Osteocyte (in vitro differentiated cells): ENCODE measurements at regions not wholly inside any gene's neighbourhood (a gene's known extent, or its start where the extent isn't known, plus 50 kb on each side); places are given as distances from the start of the nearest gene placed in this dataset.

ENCODE experiments used
- DNase-seq: peaks from one replicate; pipeline ENCODE4 v3.0.0; 2021; ENCODE audit warnings: mixed read lengths; ENCODE audit not compliant: unreplicated experiment; ENCODE audit errors: extremely low spot score
- H3K27ac Mint-ChIP-seq: one replicate; pipeline ENCODE4 v1.8.0; 2021; ENCODE audit warnings: mild to moderate bottlenecking, mixed read lengths; ENCODE audit not compliant: unreplicated experiment
- H3K27me3 Mint-ChIP-seq: one replicate; pipeline ENCODE4 v1.8.0; 2021; ENCODE audit warnings: mixed read lengths; ENCODE audit not compliant: unreplicated experiment
- H3K36me3 Mint-ChIP-seq: one replicate; pipeline ENCODE4 v1.8.0; 2021; ENCODE audit warnings: mixed read lengths; ENCODE audit not compliant: unreplicated experiment
- H3K4me1 Mint-ChIP-seq: one replicate; pipeline ENCODE4 v1.8.0; 2021; ENCODE audit warnings: mixed read lengths; ENCODE audit not compliant: unreplicated experiment
- H3K4me3 Mint-ChIP-seq: one replicate; pipeline ENCODE4 v1.8.0; 2021; ENCODE audit warnings: mild to moderate bottlenecking, moderate library complexity, mixed read lengths; ENCODE audit not compliant: unreplicated experiment
- H3K9me3 Mint-ChIP-seq: one replicate; pipeline ENCODE4 v1.8.0; 2021; ENCODE audit warnings: mixed read lengths; ENCODE audit not compliant: unreplicated experiment
- TF ChIP-seq, protein P1 (sequence below): fragments of 200-600 bp; sonication (generic); IDR thresholded peaks from 2 replicates; pipeline ENCODE4 v1.5.0; 2021; ENCODE audit warnings: antibody characterized with exemption, mild to moderate bottlenecking, moderate library complexity

DNA sequence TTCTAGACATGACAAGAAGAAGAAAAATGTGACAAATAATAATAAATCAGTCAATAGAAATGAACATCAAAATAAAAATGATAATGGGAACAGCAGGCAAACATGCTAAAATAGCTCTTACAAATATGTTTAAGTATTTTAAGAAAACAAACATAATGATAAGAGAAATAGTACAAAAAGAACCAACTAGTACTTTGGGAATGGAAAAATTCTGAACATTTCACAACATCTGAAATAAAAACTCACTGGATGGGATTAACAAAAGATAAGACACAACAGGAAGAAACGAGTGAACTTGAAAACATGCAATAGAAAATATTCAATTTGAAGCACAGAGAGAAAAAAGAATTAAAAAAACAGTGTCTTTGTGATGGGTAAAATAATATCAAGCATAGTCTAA is 115.2 kb upstream of the TSPAN2 start:
- TF ChIP-seq, protein P1, sequence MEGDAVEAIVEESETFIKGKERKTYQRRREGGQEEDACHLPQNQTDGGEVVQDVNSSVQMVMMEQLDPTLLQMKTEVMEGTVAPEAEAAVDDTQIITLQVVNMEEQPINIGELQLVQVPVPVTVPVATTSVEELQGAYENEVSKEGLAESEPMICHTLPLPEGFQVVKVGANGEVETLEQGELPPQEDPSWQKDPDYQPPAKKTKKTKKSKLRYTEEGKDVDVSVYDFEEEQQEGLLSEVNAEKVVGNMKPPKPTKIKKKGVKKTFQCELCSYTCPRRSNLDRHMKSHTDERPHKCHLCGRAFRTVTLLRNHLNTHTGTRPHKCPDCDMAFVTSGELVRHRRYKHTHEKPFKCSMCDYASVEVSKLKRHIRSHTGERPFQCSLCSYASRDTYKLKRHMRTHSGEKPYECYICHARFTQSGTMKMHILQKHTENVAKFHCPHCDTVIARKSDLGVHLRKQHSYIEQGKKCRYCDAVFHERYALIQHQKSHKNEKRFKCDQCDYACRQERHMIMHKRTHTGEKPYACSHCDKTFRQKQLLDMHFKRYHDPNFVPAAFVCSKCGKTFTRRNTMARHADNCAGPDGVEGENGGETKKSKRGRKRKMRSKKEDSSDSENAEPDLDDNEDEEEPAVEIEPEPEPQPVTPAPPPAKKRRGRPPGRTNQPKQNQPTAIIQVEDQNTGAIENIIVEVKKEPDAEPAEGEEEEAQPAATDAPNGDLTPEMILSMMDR, result no peak
- no peak overlapping the region for H3K27ac Mint-ChIP-seq
- peaks cover 12% of the 10 kb centered on the region for H3K4me1 Mint-ChIP-seq
- DNase-seq, result no peak
- no peaks in the 10 kb centered on the region for H3K27me3 Mint-ChIP-seq
- H3K4me3 Mint-ChIP-seq, result no peak overlapping the region
- peaks cover 4% of the 10 kb centered on the region for H3K36me3 Mint-ChIP-seq
- peaks cover 13% of the 10 kb centered on the region for H3K9me3 Mint-ChIP-seq

DNA sequence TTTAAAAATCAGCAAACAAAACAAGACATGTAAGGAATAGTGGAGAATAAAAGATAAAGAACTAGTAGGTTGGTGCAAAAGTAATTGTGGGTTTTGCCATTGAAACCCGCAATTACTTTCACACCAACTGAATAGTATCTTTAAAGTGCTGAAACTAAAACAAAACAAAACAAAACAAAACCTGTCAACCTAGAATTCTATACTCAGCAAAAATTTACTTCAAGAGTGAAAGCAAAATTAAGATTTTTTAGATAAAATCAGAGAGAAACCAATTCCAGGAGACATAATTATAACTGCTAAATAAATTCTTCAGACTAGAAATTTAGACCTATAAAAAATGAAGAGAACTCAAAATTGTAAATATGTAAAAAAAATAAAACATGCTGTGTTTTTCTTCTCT is 114.0 kb upstream of the TSPAN2 start:
- peaks cover 4% of the 10 kb centered on the region for H3K36me3 Mint-ChIP-seq
- H3K27me3 Mint-ChIP-seq, result no peaks in the 10 kb centered on the region
- no peak overlapping the region for H3K4me3 Mint-ChIP-seq
- no peak for DNase-seq
- TF ChIP-seq, protein P1, result no peak
- H3K9me3 Mint-ChIP-seq, result peaks cover 13% of the 10 kb centered on the region
- peaks cover 19% of the 10 kb centered on the region for H3K4me1 Mint-ChIP-seq
- no peak overlapping the region for H3K27ac Mint-ChIP-seq

DNA sequence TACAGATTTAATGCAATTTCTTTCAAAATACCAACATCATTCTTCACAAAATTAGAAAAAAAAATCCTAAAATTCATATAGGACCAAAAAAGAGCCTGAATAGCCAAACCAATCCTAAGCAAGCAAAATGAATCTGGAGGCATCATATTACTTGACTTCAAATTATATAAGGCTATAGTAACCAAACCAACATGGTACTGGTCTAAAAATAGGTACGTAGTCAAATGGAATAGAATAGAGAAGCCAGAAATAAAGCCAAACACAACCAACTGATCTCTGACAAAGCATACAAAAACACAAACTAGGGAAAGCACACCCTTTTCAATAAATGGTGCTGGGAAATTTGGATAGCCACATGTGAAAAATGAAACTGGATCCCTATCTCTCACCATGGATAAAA is 112.3 kb upstream of the TSPAN2 start:
- H3K27me3 Mint-ChIP-seq, result no peaks in the 10 kb centered on the region
- peaks cover 19% of the 10 kb centered on the region for H3K4me1 Mint-ChIP-seq
- H3K27ac Mint-ChIP-seq, result no peak overlapping the region
- H3K9me3 Mint-ChIP-seq, result peaks cover 13% of the 10 kb centered on the region
- H3K4me3 Mint-ChIP-seq, result no peak overlapping the region
- peaks cover 4% of the 10 kb centered on the region for H3K36me3 Mint-ChIP-seq
- TF ChIP-seq, protein P1, result no peak
- no peak for DNase-seq

DNA sequence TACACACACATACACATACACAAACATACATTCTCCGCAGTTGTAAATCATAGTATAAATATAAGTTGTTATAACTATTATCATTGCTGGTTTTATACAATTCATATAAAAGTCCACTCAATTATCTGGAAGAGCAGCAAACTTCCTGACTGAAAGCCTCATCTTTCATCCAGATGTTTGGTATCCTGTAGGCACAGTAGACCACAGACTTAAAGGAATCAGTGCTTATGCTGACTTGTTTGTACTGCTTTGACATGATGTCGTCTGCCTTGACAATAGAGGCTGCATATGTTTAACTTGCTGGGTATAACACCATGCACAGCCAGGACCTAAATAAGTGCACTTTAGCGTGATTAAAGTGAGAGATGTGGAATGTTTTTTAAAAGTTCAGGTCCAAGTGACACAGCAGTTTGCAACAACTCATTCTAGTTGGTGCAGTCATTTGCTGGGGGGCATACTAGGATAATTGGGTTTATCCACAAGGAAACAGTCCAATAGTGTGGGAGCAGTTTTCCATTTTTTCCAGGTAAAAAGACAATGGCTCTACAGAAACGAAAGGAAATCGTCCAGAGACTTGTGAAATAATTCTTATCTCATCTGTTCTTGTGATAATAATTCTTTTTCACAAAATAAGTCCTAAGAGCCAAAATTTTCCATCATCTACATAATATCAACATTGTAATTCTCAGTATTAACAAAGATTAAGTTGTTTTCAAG is 110.3 kb upstream of the TSPAN2 start:
- peaks cover 26% of the 10 kb centered on the region for H3K4me1 Mint-ChIP-seq
- peaks cover 13% of the 10 kb centered on the region for H3K9me3 Mint-ChIP-seq
- no peak for DNase-seq
- TF ChIP-seq, protein P1, result no peak
- H3K27ac Mint-ChIP-seq, result no peak overlapping the region
- H3K36me3 Mint-ChIP-seq, result peaks cover 4% of the 10 kb centered on the region
- H3K4me3 Mint-ChIP-seq, result no peak overlapping the region
- no peaks in the 10 kb centered on the region for H3K27me3 Mint-ChIP-seq

DNA sequence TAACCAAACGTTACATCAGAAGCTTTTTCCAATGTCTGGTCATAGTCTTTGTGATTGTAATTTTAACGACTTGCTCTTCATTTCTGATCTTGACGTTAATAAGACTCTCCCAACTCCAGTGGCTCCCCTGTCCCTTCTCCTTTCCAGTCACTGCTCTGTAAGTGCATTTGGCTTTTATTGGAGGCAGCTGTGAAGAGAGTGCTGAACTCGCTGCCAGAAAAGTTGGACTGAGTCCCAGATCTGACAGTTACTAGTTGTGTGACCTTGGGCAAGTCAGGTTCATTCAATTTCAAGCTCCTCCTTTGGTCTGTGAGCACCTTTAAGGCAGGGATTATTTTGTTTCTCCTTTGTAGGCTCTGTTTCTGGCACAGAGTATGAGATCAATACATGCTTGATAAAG is 109.6 kb upstream of the TSPAN2 start:
- H3K27ac Mint-ChIP-seq, result no peak overlapping the region
- H3K4me3 Mint-ChIP-seq, result no peak overlapping the region
- no peaks in the 10 kb centered on the region for H3K27me3 Mint-ChIP-seq
- peaks cover 13% of the 10 kb centered on the region for H3K9me3 Mint-ChIP-seq
- TF ChIP-seq, protein P1, result no peak
- no peak for DNase-seq
- peaks cover 32% of the 10 kb centered on the region for H3K4me1 Mint-ChIP-seq
- peaks cover 4% of the 10 kb centered on the region for H3K36me3 Mint-ChIP-seq
